ENCODE measurements at regions not wholly inside any gene's neighbourhood (a gene's known extent, or its start where the extent isn't known, plus 50 kb on each side); places are given as distances from the start of the nearest gene placed in this dataset.
"Not testable (repeated sequence)": the region's sequence is repeated elsewhere in the genome, so short reads cannot be mapped to it uniquely, and the experiment has no call there.

- Histone ChIP-seq H3K9me3 (ENCODE audit: control insufficient read depth, insufficient read depth, low read length) (no peaks in the 10 kb centered on the region), H3K27me3 (ENCODE audit: control insufficient read depth, insufficient read depth, low read length) (peaks cover 5% of the 10 kb centered on the region), H3K4me3 (ENCODE audit: low read depth, low read length) (no peak overlapping the region), H3K36me3 (ENCODE audit: control insufficient read depth, insufficient read depth, low read length) (no peaks in the 10 kb centered on the region), H3K27ac (ENCODE audit: low read depth, low read length) (no peak overlapping the region), H3K4me1 (ENCODE audit: control insufficient read depth, insufficient read depth, low read length) (peaks cover 5% of the 10 kb centered on the region)
- WGBS (ENCODE audit: insufficient coverage) = 85% methylated on average over 5 of the region's 7 CpGs
- no peak for DNase-seq (ENCODE audit: low read depth in 4 of 6, low spot score in 6 of 6)
These were observed 81.4 kb upstream of the EMX2 start for GRCh38 chr10:117460846-117461765.

GRCh38 chr10:117458571-117458970 is 83.3 kb upstream of the PDZD8 start:
- no peaks in the 10 kb centered on the region for H3K36me3 ChIP-seq (ENCODE audit: control insufficient read depth, insufficient read depth, low read length)
- H3K9me3 ChIP-seq (ENCODE audit: control insufficient read depth, insufficient read depth, low read length) = no peaks in the 10 kb centered on the region
- no peak for DNase-seq (ENCODE audit: low read depth in 4 of 6, low spot score in 6 of 6)
- peaks cover 5% of the 10 kb centered on the region for H3K27me3 ChIP-seq (ENCODE audit: control insufficient read depth, insufficient read depth, low read length)
- no peak overlapping the region for H3K27ac ChIP-seq (ENCODE audit: low read depth, low read length)
- no peak overlapping the region for H3K4me3 ChIP-seq (ENCODE audit: low read depth, low read length)
- WGBS (ENCODE audit: insufficient coverage) = no CpG with 5 or more reads among the region's 4 CpGs
- peaks cover 5% of the 10 kb centered on the region for H3K4me1 ChIP-seq (ENCODE audit: control insufficient read depth, insufficient read depth, low read length)

- no peak overlapping the region for H3K27ac ChIP-seq (ENCODE audit: low read depth, low read length)
- DNase-seq (ENCODE audit: low read depth in 4 of 6, low spot score in 6 of 6) = no peak
- H3K9me3 ChIP-seq (ENCODE audit: control insufficient read depth, insufficient read depth, low read length) = no peaks in the 10 kb centered on the region
- no peak overlapping the region for H3K4me3 ChIP-seq (ENCODE audit: low read depth, low read length)
- peaks cover 5% of the 10 kb centered on the region for H3K27me3 ChIP-seq (ENCODE audit: control insufficient read depth, insufficient read depth, low read length)
- WGBS (ENCODE audit: insufficient coverage) = 86% methylated on average over 7 of the region's 8 CpGs
- no peaks in the 10 kb centered on the region for H3K36me3 ChIP-seq (ENCODE audit: control insufficient read depth, insufficient read depth, low read length)
- peaks cover 5% of the 10 kb centered on the region for H3K4me1 ChIP-seq (ENCODE audit: control insufficient read depth, insufficient read depth, low read length)
These were observed 82.7 kb upstream of the PDZD8 start for GRCh38 chr10:117457932-117458331.

GRCh38 chr10:117457071-117457810 is 82.0 kb upstream of the PDZD8 start:
- Histone ChIP-seq H3K4me3 (ENCODE audit: low read depth, low read length) (no peak overlapping the region), H3K27me3 (ENCODE audit: control insufficient read depth, insufficient read depth, low read length) (peaks cover 5% of the 10 kb centered on the region), H3K9me3 (ENCODE audit: control insufficient read depth, insufficient read depth, low read length) (no peaks in the 10 kb centered on the region), H3K4me1 (ENCODE audit: control insufficient read depth, insufficient read depth, low read length) (peaks cover 5% of the 10 kb centered on the region), H3K27ac (ENCODE audit: low read depth, low read length) (no peak overlapping the region), H3K36me3 (ENCODE audit: control insufficient read depth, insufficient read depth, low read length) (no peaks in the 10 kb centered on the region)
- WGBS (ENCODE audit: insufficient coverage) = 68% methylated on average over 9 of the region's 11 CpGs
- DNase-seq (ENCODE audit: low read depth in 4 of 6, low spot score in 6 of 6) = no peak

- DNase-seq (ENCODE audit: low read depth in 4 of 6, low spot score in 6 of 6) = no peak
- no peaks in the 10 kb centered on the region for H3K4me1 ChIP-seq (ENCODE audit: control insufficient read depth, insufficient read depth, low read length)
- H3K27ac ChIP-seq (ENCODE audit: low read depth, low read length) = no peak overlapping the region
- WGBS (ENCODE audit: insufficient coverage) = 72% methylated on average over 5 of the region's 5 CpGs
- H3K4me3 ChIP-seq (ENCODE audit: low read depth, low read length) = no peak overlapping the region
- H3K36me3 ChIP-seq (ENCODE audit: control insufficient read depth, insufficient read depth, low read length) = no peaks in the 10 kb centered on the region
- no peaks in the 10 kb centered on the region for H3K9me3 ChIP-seq (ENCODE audit: control insufficient read depth, insufficient read depth, low read length)
- peaks cover 5% of the 10 kb centered on the region for H3K27me3 ChIP-seq (ENCODE audit: control insufficient read depth, insufficient read depth, low read length)
These were observed 80.1 kb upstream of the PDZD8 start for GRCh38 chr10:117455346-117455745.

- peaks cover 2% of the 10 kb centered on the region for H3K4me1 ChIP-seq (ENCODE audit: control insufficient read depth, insufficient read depth, low read length)
- H3K36me3 ChIP-seq (ENCODE audit: control insufficient read depth, insufficient read depth, low read length) = no peaks in the 10 kb centered on the region
- DNase-seq (ENCODE audit: low read depth in 4 of 6, low spot score in 6 of 6) = no peak
- no peak overlapping the region for H3K27ac ChIP-seq (ENCODE audit: low read depth, low read length)
- H3K4me3 ChIP-seq (ENCODE audit: low read depth, low read length) = no peak overlapping the region
- H3K9me3 ChIP-seq (ENCODE audit: control insufficient read depth, insufficient read depth, low read length) = no peaks in the 10 kb centered on the region
- WGBS (ENCODE audit: insufficient coverage) = 100% methylated on average over 1 of the region's 1 CpG
- peaks cover 5% of the 10 kb centered on the region for H3K27me3 ChIP-seq (ENCODE audit: control insufficient read depth, insufficient read depth, low read length)
These were observed 79.3 kb upstream of the PDZD8 start for GRCh38 chr10:117454502-117454901.

GRCh38 chr10:117453484-117453883 is 78.2 kb upstream of the PDZD8 start:
- DNase-seq (ENCODE audit: low read depth in 4 of 6, low spot score in 6 of 6); H3K9me3 ChIP-seq (ENCODE audit: control insufficient read depth, insufficient read depth, low read length); H3K36me3 ChIP-seq (ENCODE audit: control insufficient read depth, insufficient read depth, low read length); H3K4me3 ChIP-seq (ENCODE audit: low read depth, low read length); H3K4me1 ChIP-seq (ENCODE audit: control insufficient read depth, insufficient read depth, low read length); H3K27ac ChIP-seq (ENCODE audit: low read depth, low read length); H3K27me3 ChIP-seq (ENCODE audit: control insufficient read depth, insufficient read depth, low read length): not testable (repeated sequence)
- 82% methylated on average over 3 of the region's 5 CpGs for WGBS (ENCODE audit: insufficient coverage)

GRCh38 chr10:117450940-117451339 is 75.7 kb upstream of the PDZD8 start:
- DNase-seq (ENCODE audit: low read depth in 4 of 6, low spot score in 6 of 6) = no peak
- Histone ChIP-seq H3K36me3 (ENCODE audit: control insufficient read depth, insufficient read depth, low read length) (no peaks in the 10 kb centered on the region), H3K4me3 (ENCODE audit: low read depth, low read length) (no peak overlapping the region), H3K27me3 (ENCODE audit: control insufficient read depth, insufficient read depth, low read length) (peaks cover 2% of the 10 kb centered on the region), H3K4me1 (ENCODE audit: control insufficient read depth, insufficient read depth, low read length) (peaks cover 9% of the 10 kb centered on the region), H3K27ac (ENCODE audit: low read depth, low read length) (no peak overlapping the region), H3K9me3 (ENCODE audit: control insufficient read depth, insufficient read depth, low read length) (no peaks in the 10 kb centered on the region)
- WGBS (ENCODE audit: insufficient coverage) = no CpG with 5 or more reads among the region's 2 CpGs

GRCh38 chr10:117449636-117450035 is 74.4 kb upstream of the PDZD8 start:
- H3K36me3 ChIP-seq (ENCODE audit: control insufficient read depth, insufficient read depth, low read length) = no peaks in the 10 kb centered on the region
- no peak overlapping the region for H3K27ac ChIP-seq (ENCODE audit: low read depth, low read length)
- WGBS (ENCODE audit: insufficient coverage) = 62% methylated on average over 5 of the region's 6 CpGs
- H3K9me3 ChIP-seq (ENCODE audit: control insufficient read depth, insufficient read depth, low read length) = no peaks in the 10 kb centered on the region
- H3K27me3 ChIP-seq (ENCODE audit: control insufficient read depth, insufficient read depth, low read length) = peaks cover 2% of the 10 kb centered on the region
- peaks cover 9% of the 10 kb centered on the region for H3K4me1 ChIP-seq (ENCODE audit: control insufficient read depth, insufficient read depth, low read length)
- H3K4me3 ChIP-seq (ENCODE audit: low read depth, low read length) = no peak overlapping the region
- DNase-seq (ENCODE audit: low read depth in 4 of 6, low spot score in 6 of 6) = no peak

Data from spinal cord (tissue), 9 donors.